GM23248 (cell line): ENCODE measurements at regions not wholly inside any gene's neighbourhood (a gene's known extent, or its start where the extent isn't known, plus 50 kb on each side); places are given as distances from the start of the nearest gene placed in this dataset.
A peak's percentile ranks its signal among the peaks of the same experiment; 100 is the strongest.

Experiments used
- DNase-seq: peaks from one replicate; pipeline ENCODE4 v3.0.0-alpha.2; 2015
- H2AFZ ChIP-seq: fragments of 200-600 bp; sonication (generic); 2 replicates; pipeline ENCODE4 v1.6.1; 2016; ENCODE audit warnings: antibody characterized with exemption
- H3F3A ChIP-seq: fragments of 200-600 bp; sonication (generic); 2 replicates; pipeline ENCODE4 v1.6.1; 2016; ENCODE audit warnings: mild to moderate bottlenecking, antibody characterized with exemption, mixed run types; ENCODE audit not compliant: insufficient read depth
- H3K27ac ChIP-seq: fragments of 200-600 bp; sonication (generic); 2 replicates; pipeline ENCODE4 v1.5.1; 2016; ENCODE audit warnings: mild to moderate bottlenecking
- H3K27me3 ChIP-seq: fragments of 200-600 bp; sonication (generic); replicated peaks from 2 replicates; pipeline ENCODE4 v1.6.1; 2016; ENCODE audit warnings: mild to moderate bottlenecking; ENCODE audit not compliant: insufficient read depth
- H3K36me3 ChIP-seq: fragments of 200-600 bp; sonication (generic); 2 replicates; pipeline ENCODE4 v1.6.1; 2016; ENCODE audit warnings: low read depth, mild to moderate bottlenecking
- H3K4me1 ChIP-seq: fragments of 200-600 bp; sonication (generic); 2 replicates; pipeline ENCODE4 v1.6.1; 2016; ENCODE audit warnings: mild to moderate bottlenecking; ENCODE audit not compliant: insufficient read depth
- H3K4me2 ChIP-seq: fragments of 200-600 bp; sonication (generic); one replicate; pipeline ENCODE4 v1.6.1; 2016; ENCODE audit warnings: mild to moderate bottlenecking; ENCODE audit not compliant: unreplicated experiment
- H3K4me3 ChIP-seq: fragments of 200-600 bp; sonication (generic); 2 replicates; pipeline ENCODE4 v1.5.1; 2016; ENCODE audit warnings: mild to moderate bottlenecking
- H3K79me2 ChIP-seq: fragments of 200-600 bp; sonication (generic); 2 replicates; pipeline ENCODE4 v1.6.1; 2016; ENCODE audit warnings: mild to moderate bottlenecking; ENCODE audit not compliant: insufficient read depth
- H3K9ac ChIP-seq: fragments of 200-600 bp; sonication (generic); 2 replicates; pipeline ENCODE4 v1.6.1; 2016; ENCODE audit warnings: mild to moderate bottlenecking
- H3K9me2 ChIP-seq: fragments of 200-600 bp; sonication (generic); 2 replicates; pipeline ENCODE4 v1.6.1; 2016; ENCODE audit warnings: mixed run types, mild to moderate bottlenecking, moderate library complexity; ENCODE audit not compliant: insufficient read depth
- H3K9me3 ChIP-seq: fragments of 200-600 bp; sonication (generic); one replicate; pipeline ENCODE4 v1.6.1; 2017; ENCODE audit warnings: low read depth
- H4K20me1 ChIP-seq: fragments of 200-600 bp; sonication (generic); 2 replicates; pipeline ENCODE4 v1.6.0; 2016; ENCODE audit not compliant: insufficient read depth
- EZH2 ChIP-seq: fragments of 200-600 bp; sonication (generic); IDR thresholded peaks from 2 replicates; pipeline ENCODE4 v1.6.1; 2018; ENCODE audit warnings: antibody characterized with exemption, mild to moderate bottlenecking; ENCODE audit not compliant: insufficient read depth, poor library complexity, severe bottlenecking
- EZH2phosphoT487 ChIP-seq: fragments of 200-600 bp; sonication (generic); IDR thresholded peaks from 2 replicates; pipeline ENCODE4 v1.6.1; 2018; ENCODE audit warnings: antibody characterized with exemption, moderate library complexity, mild to moderate bottlenecking, low read depth; ENCODE audit not compliant: insufficient read depth
- WGBS, 2 experiments: methylation state at CpG; one replicate each; pipeline ENCODE4 v1.1.6; 2015 to 2017; ENCODE audit warnings: low lambda C conversion rate in 2 of 2, low coverage in 1 of 2; ENCODE audit errors: missing lambda C conversion rate in 2 of 2; 5-methylcytosine and 5-hydroxymethylcytosine counted together
- in situ Hi-C: fragments of 300-500 bp; cut with MboI; formaldehyde crosslinking; loops from 2 replicates; pipeline ENCODE4 v1.15.0; 2020

DNA sequence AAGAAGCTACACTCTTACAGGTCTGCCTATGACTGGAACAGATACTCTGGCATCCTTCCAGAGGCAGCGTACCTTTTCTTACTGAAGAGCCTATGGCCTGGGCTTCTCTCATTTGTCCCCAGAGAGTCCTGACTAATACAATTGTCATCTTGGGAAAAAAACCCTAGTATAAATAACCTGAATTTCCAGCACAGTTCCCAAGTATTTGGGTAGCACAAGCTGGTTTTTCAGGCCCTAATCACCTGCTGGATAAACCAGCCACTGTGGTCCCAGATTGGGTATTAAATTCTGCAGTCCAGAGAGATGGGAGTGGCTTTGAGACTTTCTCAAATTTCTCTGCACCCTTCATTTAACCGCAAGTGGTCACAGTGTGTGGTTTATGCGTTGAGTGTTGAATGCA is 186.8 kb upstream of the NEBL start:
- H3K79me2 ChIP-seq = no peaks in the 10 kb centered on the region
- H3K4me3 ChIP-seq = no peak overlapping the region
- 0 out of 2 replicates have a peak, but pooled peaks cover 4% of the 10 kb centered on the region for H3K4me1 ChIP-seq
- no peak overlapping the region for H3K27ac ChIP-seq
- no peaks in the 10 kb centered on the region for H3F3A ChIP-seq
- no peaks in the 10 kb centered on the region for H4K20me1 ChIP-seq
- no peak overlapping the region for H3K9ac ChIP-seq
- TF ChIP-seq EZH2phosphoT487 = no peak
- TF ChIP-seq EZH2 = no peak
- 85 to 88% methylated on average over 3 of the region's 3 CpGs for WGBS, 2 experiments
- H3K36me3 ChIP-seq = no peaks in the 10 kb centered on the region
- no peak overlapping the region for H3K4me2 ChIP-seq
- 0 out of 2 replicates have a peak, but pooled peaks cover 2% of the 10 kb centered on the region for H3K27me3 ChIP-seq
- H2AFZ ChIP-seq = no peak overlapping the region
- in situ Hi-C loops = loop anchor here (25.0 kb wide), 1 partner anchor 403 kb away; no protein-coding TSS in a partner anchor
- DNase-seq = no peak
- no peaks in the 10 kb centered on the region for H3K9me3 ChIP-seq
- H3K9me2 ChIP-seq = no peaks in the 10 kb centered on the region

DNA sequence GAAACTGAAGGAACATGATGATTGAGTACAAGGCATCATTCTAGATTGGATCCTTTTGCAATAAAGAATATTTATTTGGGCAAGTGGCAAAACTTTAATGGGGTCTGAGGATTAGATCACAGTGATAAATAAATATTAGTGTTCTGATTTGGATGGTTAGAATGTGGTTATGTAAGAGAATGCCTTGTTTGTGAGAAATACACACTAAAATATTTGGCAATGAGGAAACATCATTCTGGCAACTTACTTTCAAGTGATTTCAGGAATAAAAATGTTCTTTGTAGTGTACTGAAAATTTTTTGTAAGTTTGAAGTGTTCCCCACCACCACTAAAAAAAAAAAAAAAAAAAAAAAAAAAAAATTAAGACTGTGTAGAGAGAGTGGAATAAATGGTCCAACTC is 185.1 kb upstream of the NEBL start:
- Histone ChIP-seq H3K9me2 (no peaks in the 10 kb centered on the region), H3K9ac (no peak overlapping the region), H3K4me1 (0 out of 2 replicates have a peak, but pooled peaks cover 4% of the 10 kb centered on the region), H3K27me3 (no peaks in the 10 kb centered on the region), H3K27ac (no peak overlapping the region), H3F3A (no peaks in the 10 kb centered on the region), H3K4me2 (no peak overlapping the region), H3K4me3 (no peak overlapping the region), H4K20me1 (no peaks in the 10 kb centered on the region), H3K9me3 (no peaks in the 10 kb centered on the region), H3K79me2 (no peaks in the 10 kb centered on the region), H2AFZ (no peak overlapping the region), H3K36me3 (no peaks in the 10 kb centered on the region)
- in situ Hi-C loops = loop anchor here (25.0 kb wide), 1 partner anchor 405 kb away; no protein-coding TSS in a partner anchor
- no peak for DNase-seq
- TF ChIP-seq EZH2 (no peak), EZH2phosphoT487 (no peak)

DNA sequence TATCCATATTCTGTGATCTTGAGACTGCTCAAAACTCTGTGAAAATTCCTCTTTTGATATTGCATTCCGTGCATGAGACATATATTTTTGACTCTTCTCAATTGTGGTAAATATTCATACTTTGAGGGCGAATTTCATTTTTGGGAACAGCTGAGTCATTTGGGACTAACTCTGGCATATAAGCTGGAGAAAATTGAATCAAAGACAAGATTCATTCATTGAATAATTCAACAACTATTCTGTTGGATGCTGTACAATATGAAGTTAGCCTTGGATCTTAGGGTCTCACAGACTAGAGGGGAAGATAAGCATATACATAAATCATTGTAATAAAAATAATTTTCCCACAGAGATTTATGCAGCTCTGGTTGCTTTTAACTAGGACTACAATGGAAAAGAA is 183.2 kb upstream of the NEBL start:
- in situ Hi-C loops = loop anchor here (25.0 kb wide), 1 partner anchor 407 kb away; no protein-coding TSS in a partner anchor
- H3K4me1 ChIP-seq = 0 out of 2 replicates have a peak, but pooled peaks cover 4% of the 10 kb centered on the region
- no peak overlapping the region for H3K4me3 ChIP-seq
- H3F3A ChIP-seq = no peaks in the 10 kb centered on the region
- H2AFZ ChIP-seq = no peak overlapping the region
- TF ChIP-seq EZH2phosphoT487 = no peak
- TF ChIP-seq EZH2 = no peak
- no peaks in the 10 kb centered on the region for H4K20me1 ChIP-seq
- no peaks in the 10 kb centered on the region for H3K9me3 ChIP-seq
- WGBS, 2 experiments = 3 to 7% methylated on average over 2 of the region's 2 CpGs
- H3K79me2 ChIP-seq = no peaks in the 10 kb centered on the region
- no peaks in the 10 kb centered on the region for H3K27me3 ChIP-seq
- peak; percentile 25 for DNase-seq
- no peaks in the 10 kb centered on the region for H3K36me3 ChIP-seq
- H3K4me2 ChIP-seq = no peak overlapping the region
- no peak overlapping the region for H3K27ac ChIP-seq
- no peaks in the 10 kb centered on the region for H3K9me2 ChIP-seq
- H3K9ac ChIP-seq = no peak overlapping the region

DNA sequence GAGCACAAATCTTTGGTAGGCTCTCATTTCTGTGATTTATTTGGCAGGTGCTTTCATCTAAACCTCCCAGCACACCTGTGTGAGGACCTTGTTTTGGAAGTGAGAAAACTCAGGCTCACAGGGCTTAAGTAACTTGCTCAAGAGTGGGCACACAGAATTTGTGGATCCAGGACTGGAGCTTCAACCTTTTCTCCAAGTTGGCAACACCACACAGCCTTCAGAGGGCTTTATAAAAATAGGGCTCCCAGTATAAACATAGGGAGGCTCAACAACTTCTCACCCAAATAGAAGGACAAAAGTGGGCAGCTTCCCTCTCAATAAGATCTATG is 182.2 kb upstream of the NEBL start:
- no peak overlapping the region for H3K4me3 ChIP-seq
- 0 out of 2 replicates have a peak, but pooled peaks cover 4% of the 10 kb centered on the region for H3K4me1 ChIP-seq
- TF ChIP-seq EZH2phosphoT487 (no peak), EZH2 (no peak)
- no peaks in the 10 kb centered on the region for H3F3A ChIP-seq
- H3K4me2 ChIP-seq = no peak overlapping the region
- H2AFZ ChIP-seq = no peak overlapping the region
- H3K27ac ChIP-seq = no peak overlapping the region
- H3K27me3 ChIP-seq = no peaks in the 10 kb centered on the region; the same call in 1 of the 2 replicates
- no peaks in the 10 kb centered on the region for H3K36me3 ChIP-seq
- H3K79me2 ChIP-seq = no peaks in the 10 kb centered on the region
- DNase-seq = no peak
- H3K9ac ChIP-seq = no peak overlapping the region
- no peaks in the 10 kb centered on the region for H3K9me2 ChIP-seq
- H4K20me1 ChIP-seq = no peaks in the 10 kb centered on the region
- no peaks in the 10 kb centered on the region for H3K9me3 ChIP-seq
- in situ Hi-C loops = loop anchor here (10.0 to 25.0 kb wide), 2 partner anchors 186 to 408 kb away; no protein-coding TSS in a partner anchor
